GM12864 (cell line): ENCODE measurements at regions not wholly inside any gene's neighbourhood (a gene's known extent, or its start where the extent isn't known, plus 50 kb on each side); places are given as distances from the start of the nearest gene placed in this dataset.

Source experiments
- DNase-seq: peaks from one replicate; pipeline ENCODE4 v3.0.0-alpha.2; 2011; ENCODE audit warnings: low read depth
- H3K4me3 ChIP-seq: 2 replicates; pipeline ENCODE4 v1.5.1; 2011; ENCODE audit warnings: mild to moderate bottlenecking, low read depth, low read length, control low read depth
- CTCF ChIP-seq: IDR thresholded peaks from 2 replicates; pipeline ENCODE4 v1.5.1; 2011; ENCODE audit warnings: low read depth, mild to moderate bottlenecking, moderate library complexity, low read length, control low read depth, inconsistent platforms; ENCODE audit errors: missing control alignments

- no peak for DNase-seq
- no peak for TF ChIP-seq CTCF
Observed at GRCh38 chr9:30815585-30815984, 1568.9 kb upstream of the ACO1 start.

GRCh38 chr9:30845136-30845535, 1539.3 kb upstream of the ACO1 start:
- no peak for TF ChIP-seq CTCF
- H3K4me3 ChIP-seq, result no peak overlapping the region
- no peak for DNase-seq

More at GRCh38 chr9:30815585-30815984, 1568.9 kb upstream of the ACO1 start:
- no peak overlapping the region for H3K4me3 ChIP-seq

GRCh38 chr9:30846651-30847050, 1537.8 kb upstream of the ACO1 start:
- DNase-seq, result no peak
- H3K4me3 ChIP-seq, result no peak overlapping the region
- TF ChIP-seq CTCF, result no peak

GRCh38 chr9:30851600-30851999, 1532.8 kb upstream of the ACO1 start:
- DNase-seq, result no peak
- no peak overlapping the region for H3K4me3 ChIP-seq
- TF ChIP-seq CTCF, result no peak

- no peak overlapping the region for H3K4me3 ChIP-seq
- no peak for DNase-seq
- no peak for TF ChIP-seq CTCF
Observed at GRCh38 chr9:30900706-30901105, 1483.7 kb upstream of the ACO1 start.

GRCh38 chr9:30913331-30913730, 1471.1 kb upstream of the ACO1 start:
- DNase-seq, result no peak
- H3K4me3 ChIP-seq, result no peak overlapping the region
- TF ChIP-seq CTCF, result no peak

- TF ChIP-seq CTCF, result no peak
- no peak overlapping the region for H3K4me3 ChIP-seq
- no peak for DNase-seq
Observed at GRCh38 chr9:30915451-30915850, 1469.0 kb upstream of the ACO1 start.
